HG02571 (cell line): ENCODE measurements at regions not wholly inside any gene's neighbourhood (a gene's known extent, or its start where the extent isn't known, plus 50 kb on each side); places are given as distances from the start of the nearest gene placed in this dataset.

Experiments
- ATAC-seq: cut with Tn5 transposase; IDR thresholded peaks from one replicate; pipeline ENCODE4 v1.9.1; 2021; ENCODE audit warnings: mild to moderate bottlenecking, moderate library complexity; ENCODE audit not compliant: unreplicated experiment

DNA sequence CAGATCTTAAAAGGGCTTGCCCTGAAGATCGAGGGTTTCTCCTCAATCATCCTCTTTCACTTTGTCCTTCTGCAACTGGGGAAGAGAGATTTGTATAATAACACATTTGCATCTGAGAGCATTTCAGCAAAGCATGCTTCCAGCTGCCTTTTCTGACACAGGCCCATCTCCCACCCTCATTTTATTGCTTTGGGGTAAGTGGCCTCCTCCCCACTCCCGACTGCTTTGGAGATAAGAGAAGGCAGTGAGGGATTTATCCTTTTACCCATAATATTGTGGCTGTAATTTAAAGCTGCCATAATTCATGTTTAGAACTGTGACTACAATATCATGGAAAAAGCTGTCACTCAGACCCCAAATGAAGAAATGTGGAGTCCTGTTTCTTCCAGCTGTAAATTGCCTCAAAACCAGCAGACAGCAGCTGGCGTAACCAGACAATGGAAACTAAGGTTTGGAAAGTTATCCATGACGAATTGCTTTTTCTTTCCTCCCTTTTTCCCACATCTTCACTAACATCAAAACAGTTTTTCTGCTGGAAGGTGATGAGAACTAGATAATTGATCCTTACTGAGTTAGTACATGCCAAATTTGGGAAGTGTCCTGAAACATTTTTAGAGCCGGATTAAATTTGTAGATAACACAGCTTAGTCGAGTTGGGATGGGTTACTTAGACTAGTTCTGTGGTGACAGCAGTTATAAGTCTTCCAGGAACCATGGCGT, 104.2 kb upstream of the PFN2 start:
- peak; percentile 71 for ATAC-seq

DNA sequence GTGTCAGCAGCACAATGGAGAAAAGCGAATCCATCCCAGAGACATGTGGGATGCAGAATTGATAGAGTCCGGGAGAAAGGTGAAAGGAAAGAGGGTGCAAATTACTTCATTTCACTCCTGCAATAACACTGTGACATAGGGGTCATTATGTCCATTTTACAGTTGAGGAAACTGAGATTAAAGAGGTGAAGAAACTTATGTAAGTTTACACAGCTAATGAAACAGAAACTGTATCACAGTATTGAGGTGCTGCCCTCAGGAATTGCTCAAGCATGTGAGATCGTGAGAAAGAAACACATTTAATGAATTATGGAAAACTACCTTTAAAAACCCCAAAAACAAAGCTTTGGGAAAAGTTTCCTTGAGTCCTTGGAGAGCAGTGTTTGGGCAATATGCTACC, 103.6 kb upstream of the PFN2 start:
- peak; percentile 46 for ATAC-seq

DNA sequence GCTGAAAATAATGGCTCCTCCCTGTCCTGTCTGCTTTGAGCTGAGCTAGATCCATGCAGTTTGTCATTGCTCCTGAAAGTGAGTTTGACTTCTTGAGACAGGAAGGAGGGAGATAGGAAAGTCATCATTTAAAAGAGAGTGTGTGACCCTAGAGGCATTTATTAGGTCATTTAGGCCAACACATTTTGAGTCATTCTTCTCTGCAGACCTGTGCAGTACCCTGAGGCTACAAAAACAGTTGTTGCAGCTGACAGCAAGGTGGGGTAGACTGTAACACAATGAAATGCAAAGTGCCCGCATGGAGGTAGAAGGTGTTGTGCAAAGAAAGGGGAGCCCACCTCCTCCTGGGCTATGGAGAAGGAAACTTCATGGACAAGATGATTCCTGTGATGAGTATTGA, 102.8 kb upstream of the PFN2 start:
- ATAC-seq, result no peak

DNA sequence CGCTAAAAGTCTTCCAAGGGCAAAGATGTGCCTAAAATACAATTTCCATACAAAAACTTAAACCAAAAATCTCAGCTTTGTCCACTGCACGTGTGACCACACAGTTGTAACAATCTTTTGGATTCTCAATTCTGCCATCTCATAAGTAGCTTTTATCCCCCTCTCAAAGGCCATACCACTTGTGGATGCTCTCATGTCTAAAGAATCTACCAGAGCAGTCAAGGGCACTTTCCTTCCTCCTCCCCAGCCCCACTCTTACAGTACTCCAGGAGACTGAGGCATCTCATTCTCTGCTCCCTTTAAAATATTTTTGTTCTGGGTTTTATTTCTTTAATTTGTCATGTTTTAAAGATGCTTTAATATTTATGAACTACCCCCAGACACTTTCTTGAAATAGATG, 102.3 kb upstream of the PFN2 start:
- no peak for ATAC-seq

DNA sequence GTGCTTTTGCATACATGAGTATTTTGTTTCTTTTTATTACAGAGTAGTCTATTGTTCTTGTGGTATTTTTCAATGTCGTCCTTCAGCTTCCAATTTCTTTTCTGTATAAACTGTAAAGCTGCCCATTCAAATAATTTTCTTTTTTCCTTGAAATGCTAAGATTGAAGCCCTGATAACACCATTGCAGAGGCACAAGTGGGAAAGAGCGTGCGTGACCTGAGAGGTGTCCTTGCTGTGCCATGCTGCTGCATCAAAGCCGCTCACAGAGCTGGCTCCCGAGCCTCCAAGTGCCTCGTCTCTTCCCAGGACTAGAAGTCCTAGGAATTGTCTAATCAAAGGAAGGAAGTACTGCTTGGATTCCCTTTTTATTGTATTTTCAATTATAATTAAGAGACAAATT, 101.9 kb upstream of the PFN2 start:
- ATAC-seq, result no peak

DNA sequence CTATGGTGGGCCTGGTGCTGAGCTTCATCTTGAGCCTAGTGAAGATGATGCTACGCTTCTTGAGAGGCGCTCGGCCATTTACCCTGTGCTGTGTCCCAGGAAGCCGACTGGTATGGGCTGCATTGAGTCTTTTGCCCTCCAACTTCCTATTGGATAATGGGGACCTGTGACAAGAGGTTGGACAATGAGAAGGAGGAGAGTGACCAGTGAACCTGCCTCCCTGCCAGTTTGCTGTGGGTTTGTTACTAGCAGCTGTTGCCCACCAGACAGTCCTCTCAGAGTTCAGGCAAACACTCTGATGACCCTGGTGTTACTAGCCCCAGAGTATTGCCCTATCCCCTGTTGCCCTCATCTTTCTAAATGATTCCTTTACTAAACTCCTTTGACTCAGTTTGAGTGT, 99.6 kb upstream of the PFN2 start:
- ATAC-seq, result no peak

DNA sequence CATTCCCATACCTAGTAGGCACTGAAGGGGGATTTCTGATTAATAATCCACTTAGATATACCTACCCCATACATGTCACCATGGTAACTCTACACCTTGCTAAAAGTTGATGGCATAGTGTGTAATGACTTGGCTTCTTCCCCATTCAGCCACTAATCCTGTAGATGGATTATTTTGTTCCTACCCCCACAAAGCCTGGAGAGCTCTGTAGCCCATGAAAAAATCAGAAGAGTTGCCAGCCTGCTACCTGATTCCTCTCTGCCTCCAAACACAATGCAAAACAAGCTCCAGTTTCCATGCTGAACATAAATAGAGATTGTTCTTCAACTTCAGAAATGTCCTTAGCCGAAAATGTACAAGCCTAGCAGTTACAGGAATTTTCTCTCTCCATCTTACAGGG, 98.9 kb upstream of the PFN2 start:
- no peak for ATAC-seq

DNA sequence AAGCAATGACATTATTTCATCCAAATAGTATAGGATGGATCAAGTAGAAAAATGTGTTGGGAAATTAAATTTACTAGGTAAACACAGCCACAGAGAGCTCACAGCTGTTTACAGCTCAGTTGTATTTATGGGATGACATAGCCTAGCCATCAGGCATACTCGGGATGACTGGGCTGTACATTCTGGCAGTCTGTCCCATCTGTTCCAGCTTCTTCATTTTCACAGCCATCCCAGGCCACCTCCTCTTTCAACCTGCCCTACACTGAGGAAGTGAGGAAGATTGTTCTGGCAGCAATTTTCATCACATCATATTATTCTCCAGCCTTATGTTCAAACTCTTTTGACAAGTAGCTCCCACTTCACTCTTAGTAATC, 98.4 kb upstream of the PFN2 start:
- no peak for ATAC-seq

DNA sequence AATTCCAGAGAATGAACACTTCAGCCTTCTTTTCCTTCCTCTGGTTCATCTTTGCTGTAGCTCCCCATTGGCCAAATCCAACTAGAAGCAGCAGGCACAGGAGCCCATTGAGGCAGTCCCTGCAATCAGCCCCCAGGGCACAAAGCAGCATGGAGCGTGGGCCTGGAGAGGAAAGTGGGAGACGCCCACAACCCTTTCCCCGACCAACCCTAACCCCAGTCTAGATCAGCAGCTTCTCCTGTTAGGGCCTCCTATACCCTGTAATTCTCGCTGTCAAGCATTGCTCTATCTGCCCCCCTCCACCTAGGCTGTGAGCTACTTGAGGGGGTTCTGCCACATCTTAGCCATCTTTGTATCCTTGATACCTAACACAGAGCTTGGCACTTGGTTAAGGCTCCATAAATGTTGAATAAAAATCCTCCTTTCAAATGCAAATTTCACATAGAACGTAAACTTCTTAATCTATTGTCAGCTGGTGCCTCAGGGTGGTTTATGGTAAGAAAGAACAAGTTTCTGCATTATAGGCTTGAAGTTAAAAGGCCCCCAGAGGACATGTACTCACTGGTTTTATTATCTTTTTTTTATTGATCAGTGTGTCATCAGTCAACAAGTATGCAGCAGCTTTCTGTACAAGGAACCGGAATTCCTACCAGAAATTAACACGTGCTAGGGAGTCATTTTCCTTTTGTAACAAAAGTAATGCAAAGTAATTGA, 97.9 kb upstream of the PFN2 start:
- ATAC-seq, result no peak

DNA sequence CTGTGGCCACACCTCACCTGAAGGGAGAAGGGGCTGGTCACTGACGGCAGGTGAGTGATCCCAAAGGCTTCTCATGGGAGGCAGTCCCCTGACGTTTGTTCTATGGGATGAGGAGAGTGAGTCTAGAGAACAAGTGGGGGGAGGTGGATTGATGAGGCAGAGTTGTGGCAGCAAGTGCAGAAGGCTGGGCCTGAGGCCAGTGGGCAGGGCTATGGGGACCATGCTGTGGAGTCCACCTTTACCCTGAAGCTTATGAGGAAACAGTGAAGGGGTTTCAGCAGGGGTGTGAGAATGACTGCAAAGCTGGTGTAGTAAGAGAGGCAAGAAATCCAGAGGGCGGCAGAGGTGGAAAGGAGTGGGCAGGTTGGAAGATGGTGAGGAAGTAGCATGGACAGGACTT, 96.9 kb upstream of the PFN2 start:
- no peak for ATAC-seq

DNA sequence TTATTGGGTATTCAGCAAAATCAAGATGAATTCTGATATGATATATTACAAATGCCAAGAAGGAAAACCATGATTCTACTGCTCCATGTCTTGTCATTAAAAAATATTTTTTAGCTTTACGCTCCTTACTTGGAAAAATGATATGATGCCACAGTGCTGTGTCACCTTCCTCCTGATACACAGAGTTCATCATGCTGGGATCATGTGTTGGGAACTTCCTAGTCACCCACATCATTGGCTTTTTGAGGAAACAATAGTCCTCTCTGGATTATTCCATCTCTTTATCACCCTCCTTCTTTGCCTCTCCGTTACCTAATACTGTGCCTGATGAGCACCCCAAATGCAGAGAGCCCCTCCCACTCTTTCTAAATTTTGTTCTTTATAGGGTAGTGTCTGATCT, 94.3 kb upstream of the PFN2 start:
- ATAC-seq, result no peak

DNA sequence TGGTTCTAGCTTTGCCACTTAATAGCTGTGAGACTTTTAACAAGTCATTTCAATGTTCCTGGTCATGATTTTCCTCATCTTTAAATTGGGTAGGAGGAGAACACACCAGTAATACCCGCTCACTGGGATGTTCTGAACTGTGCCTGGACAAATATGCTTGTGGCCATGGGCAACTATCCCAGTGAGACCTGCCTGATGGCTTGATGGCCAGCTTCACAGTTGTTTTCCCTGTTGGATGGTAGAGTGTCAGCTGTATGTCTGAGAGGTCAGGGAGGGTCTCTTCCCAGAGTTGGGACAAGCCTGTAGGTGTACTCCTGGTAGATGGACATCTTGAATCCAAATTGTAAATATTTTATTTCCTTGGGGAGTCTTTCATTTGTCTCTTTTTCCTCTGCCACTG, 92.5 kb upstream of the PFN2 start:
- no peak for ATAC-seq

DNA sequence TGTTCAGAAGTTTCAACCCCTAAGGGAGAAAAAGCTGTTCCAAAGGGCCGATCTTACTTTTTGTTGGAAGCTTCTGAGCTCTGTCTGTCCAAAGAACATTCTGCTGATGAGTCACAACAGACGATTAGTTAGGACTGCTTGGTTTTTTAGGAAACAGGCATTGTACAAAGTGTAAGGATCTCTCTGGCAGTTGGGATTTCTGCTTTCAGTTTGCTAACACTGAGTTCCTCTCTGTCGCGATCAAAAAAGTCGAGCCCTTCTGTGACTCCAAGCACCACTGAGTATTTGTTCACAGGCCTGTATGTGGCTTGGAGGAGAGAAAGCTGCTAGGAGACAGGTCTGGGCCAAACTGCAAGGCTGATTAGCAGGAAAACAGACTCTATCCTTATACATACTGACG, 91.8 kb upstream of the PFN2 start:
- ATAC-seq, result no peak

DNA sequence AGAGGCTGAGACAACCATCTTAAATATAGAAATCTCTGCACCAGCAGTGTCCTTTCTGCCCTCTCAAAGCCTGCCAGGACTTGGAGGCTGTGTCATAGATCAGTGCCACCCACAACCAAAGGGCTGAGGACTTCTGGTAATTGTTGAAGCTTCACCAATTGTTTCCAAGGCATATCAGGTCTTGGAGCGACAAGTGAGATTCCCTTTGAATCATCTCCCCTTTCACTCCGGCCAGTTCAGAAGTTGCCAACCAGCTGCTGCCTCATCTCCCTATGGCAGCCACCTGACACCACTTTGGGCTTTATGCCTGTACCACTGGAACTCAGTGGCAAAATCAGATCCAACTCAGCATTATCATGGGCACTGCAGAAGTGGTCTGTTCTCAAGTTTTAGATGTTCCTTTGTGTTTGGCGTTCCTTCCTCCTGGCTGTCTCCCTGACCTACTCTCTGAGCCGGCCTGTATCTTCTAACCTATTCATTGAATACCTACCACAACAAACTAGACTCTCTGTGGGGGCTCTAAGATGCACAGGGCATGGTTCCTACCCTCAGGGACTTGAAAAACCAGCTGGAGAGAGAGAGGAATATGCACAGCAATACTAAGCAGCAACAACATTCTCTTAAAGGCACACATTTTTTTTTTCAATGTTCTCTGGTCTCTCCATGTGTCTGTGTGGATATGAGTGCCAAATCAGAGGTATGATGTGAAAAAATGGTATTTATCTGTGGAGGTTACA, 90.8 kb upstream of the PFN2 start:
- ATAC-seq, result no peak

DNA sequence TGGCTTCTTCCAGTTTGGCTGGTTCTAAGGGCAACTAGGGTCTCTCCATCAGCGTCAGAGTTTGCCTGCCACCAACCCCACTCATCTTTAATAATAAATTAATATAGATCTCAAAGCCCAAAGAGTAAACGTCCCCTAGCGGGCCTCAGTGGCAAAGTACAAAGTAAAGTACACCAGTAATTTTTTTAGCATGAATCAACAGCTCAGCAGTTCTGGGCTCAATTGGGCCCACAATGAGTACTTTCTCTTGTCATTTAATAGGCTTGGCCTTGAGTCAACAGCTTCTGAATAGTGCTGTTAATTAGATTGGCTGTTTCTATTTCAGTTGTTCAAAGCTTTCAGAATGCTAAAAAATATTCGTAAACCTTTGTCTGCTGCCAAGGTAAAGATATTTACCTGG, 89.0 kb upstream of the PFN2 start:
- no peak for ATAC-seq

DNA sequence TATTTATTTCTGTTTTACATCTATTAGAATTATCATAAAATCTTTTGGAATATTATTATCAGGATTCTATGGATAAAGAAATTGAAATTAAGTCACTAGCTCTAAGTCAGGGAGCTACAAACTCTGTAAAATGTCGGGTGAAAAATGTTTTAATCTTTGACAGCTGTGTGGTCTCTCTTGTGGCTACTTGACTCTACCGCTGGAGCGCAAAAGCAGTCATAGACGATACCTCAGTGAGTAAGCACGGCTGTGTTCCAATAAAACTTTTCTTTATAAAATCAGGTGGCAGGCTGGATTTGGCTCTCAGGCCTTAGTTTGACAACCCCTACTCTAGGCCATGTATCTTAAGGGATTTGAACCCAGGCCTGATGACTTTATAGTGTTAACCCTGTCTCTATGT, 88.5 kb upstream of the PFN2 start:
- no peak for ATAC-seq

DNA sequence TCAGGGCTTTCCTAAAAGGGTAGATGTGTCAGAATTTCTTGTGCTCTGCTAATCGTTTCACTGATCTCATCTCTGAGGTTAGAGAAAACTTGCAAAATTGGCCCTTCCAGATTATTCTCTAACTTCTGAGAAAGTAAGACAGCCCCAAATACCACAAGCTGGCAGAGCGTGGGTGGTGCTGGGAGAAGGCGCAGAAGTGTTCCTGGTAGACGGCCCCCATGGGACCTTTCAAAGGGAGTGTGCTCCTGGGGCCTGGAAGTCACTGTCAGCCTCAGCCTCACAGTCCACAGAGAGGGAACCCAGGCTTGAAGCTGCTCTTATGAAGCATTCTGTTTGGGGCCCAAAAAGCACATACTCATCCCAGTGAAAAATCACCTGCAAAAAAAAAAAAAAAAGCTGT, 86.5 kb upstream of the PFN2 start:
- no peak for ATAC-seq

DNA sequence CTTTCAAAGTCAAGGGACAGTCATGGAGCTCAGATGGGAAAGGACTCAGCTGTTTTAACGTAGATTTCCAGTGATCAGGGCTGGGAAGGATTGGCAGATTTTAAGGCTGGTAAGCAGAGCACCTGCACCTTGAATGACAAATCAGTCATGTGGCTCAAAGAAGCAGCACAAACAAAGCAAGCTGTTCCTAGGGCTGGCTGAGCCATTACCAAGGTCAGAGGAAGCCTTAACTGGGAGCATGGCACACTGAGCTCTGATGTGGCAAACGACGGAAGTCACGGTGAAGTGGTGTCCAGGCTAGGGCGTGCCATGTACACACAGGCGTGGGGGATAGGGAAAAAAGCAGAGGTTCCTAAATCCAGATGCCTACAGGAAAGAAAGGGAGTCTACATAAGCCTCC, 84.6 kb upstream of the PFN2 start:
- ATAC-seq, result no peak

DNA sequence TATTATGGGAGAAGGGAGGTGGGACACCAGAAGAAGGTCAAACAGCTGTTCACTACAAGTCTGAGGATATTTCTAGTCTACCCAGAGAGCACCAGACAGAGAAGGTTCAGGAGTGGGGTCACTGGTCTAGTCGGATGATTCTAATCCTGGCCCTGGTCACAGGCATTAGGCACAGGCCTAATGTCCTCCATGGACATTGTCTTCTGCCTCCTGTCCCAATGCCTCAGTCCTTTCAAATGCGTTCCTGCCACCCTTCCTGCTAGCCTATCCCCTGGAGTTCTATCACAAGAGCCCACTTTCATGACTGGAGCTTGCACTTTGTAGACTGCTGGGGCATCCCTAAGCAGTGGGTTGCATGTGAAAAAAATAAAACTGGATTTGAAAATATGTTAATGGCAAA, 83.9 kb upstream of the PFN2 start:
- no peak for ATAC-seq

DNA sequence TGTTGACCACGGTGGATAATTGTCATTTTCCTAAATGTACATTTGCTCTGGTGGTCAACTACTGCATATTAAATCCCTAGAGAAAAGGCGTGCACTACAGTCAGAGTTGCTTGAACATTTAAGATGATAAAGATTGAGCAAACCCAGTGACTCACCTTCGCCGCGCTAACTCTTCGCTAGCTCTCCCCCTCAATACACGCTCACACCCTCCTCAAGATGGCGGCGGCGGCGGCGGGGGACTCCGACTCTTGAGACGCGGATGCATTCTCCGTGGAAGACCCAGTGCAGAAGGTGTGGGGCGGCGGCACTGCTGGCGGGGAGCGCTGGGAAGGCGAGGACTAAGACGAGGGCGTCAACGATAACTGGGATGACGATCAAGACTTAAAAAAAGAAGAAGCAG, 79.8 kb upstream of the PFN2 start:
- ATAC-seq, result no peak

DNA sequence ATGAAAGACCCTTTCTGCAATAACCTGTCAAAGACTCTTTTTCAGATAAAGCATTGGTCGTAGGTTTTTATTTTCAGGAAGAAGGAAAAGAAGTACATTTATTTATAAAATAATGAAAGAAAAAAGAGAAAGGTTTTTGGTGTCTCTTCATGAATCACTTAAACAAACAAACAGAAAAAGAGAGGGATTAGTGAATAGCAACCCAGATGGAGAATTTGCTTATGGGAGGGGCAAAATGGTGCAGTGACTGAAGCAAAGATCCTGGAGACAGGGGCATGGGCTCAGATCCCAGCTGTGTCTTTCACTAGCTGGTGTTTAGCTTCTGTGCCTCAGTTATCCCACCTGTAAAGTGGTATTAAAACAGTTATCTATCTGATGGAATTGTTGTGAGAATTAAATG, 78.6 kb upstream of the PFN2 start:
- no peak for ATAC-seq

DNA sequence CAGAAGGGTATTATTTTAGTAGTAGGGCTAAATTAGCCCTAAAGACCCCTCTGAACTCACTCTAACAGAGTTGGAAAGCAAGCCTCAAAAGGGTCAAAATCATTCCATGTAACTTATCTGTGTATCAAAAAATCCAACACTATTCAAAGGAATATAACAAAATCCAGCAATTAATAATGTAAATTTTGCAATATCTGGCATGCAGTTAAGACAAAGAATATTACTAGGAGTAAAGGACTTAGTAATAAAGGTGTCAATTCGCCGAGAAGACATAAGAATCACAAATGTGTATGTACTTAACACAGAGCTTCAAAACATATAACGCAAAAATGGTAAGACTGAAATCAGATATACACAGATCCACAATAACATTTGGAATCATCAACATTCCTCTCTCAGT, 71.2 kb upstream of the PFN2 start:
- ATAC-seq, result no peak
